ENCODE measurements at regions not wholly inside any gene's neighbourhood (a gene's known extent, or its start where the extent isn't known, plus 50 kb on each side); places are given as distances from the start of the nearest gene placed in this dataset.
"Not testable (repeated sequence)": the region's sequence is repeated elsewhere in the genome, so short reads cannot be mapped to it uniquely, and the experiment has no call there.

DNA sequence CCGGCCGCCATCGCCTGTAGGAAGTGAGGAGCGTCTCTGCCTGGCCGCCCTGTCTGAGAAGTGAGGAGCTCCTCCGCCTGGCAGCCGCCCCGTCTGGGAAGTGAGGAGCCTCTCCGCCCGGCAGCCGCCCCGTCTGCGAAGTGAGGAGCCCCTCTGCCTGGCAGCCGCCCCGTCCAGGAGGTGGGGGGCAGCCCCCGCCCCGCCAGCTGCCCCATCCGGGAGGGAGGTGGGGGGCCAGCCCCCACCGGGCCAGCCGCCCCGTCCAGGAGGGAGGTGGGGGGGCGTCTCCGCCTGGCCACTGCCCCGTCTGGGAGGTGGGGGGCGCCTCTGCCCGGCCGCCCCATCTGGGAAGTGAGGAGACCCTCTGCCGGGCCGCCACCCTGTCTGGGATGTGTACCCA is 70.6 kb upstream of the HPF1 start:
- H3K27me3 ChIP-seq (replicated peaks in 1 of 2; ENCODE audit: control insufficient read depth in 2 of 2, insufficient read depth in 2 of 2, low read length in 1 of 2); H4K20me1 ChIP-seq (ENCODE audit: control insufficient read depth, insufficient read depth); POLR2A ChIA-PET; in situ Hi-C loops (cut with MboI); H3K9ac ChIP-seq (ENCODE audit: control insufficient read depth, insufficient read depth, low read length); H3K79me2 ChIP-seq (ENCODE audit: control insufficient read depth, insufficient read depth, low read length); RAD21 ChIA-PET (ENCODE audit: unreplicated experiment); DNase-seq (ENCODE audit: low read depth, low spot score); CTCF ChIA-PET; H3K4me2 ChIP-seq (ENCODE audit: control insufficient read depth, insufficient read depth); ATAC-seq; BruUV-seq (replicated peaks); intact Hi-C loops (cut with micrococcal nuclease; ENCODE audit: unreplicated experiment); FAIRE-seq; H3K36me3 ChIP-seq (ENCODE audit: control insufficient read depth in 2 of 2, insufficient read depth in 2 of 2, low read length in 1 of 2); H3K4me1 ChIP-seq (ENCODE audit: control insufficient read depth, insufficient read depth, low read length); H3K9me3 ChIP-seq (replicated peaks; ENCODE audit: control insufficient read depth, insufficient read depth, low read length); SMC1A ChIA-PET (ENCODE audit: uncharacterized antibody, unreplicated experiment); H3K27ac ChIP-seq (ENCODE audit: control insufficient read depth, insufficient read depth); H3K4me3 ChIP-seq; H2AFZ ChIP-seq (ENCODE audit: control insufficient read depth, low read depth, low read length): not testable (repeated sequence)
- WGBS (ENCODE audit: insufficient coverage, insufficient replicate concordance, low lambda C conversion rate, missing lambda C conversion rate): 76% methylated on average over 14 of the region's 29 CpGs

DNA sequence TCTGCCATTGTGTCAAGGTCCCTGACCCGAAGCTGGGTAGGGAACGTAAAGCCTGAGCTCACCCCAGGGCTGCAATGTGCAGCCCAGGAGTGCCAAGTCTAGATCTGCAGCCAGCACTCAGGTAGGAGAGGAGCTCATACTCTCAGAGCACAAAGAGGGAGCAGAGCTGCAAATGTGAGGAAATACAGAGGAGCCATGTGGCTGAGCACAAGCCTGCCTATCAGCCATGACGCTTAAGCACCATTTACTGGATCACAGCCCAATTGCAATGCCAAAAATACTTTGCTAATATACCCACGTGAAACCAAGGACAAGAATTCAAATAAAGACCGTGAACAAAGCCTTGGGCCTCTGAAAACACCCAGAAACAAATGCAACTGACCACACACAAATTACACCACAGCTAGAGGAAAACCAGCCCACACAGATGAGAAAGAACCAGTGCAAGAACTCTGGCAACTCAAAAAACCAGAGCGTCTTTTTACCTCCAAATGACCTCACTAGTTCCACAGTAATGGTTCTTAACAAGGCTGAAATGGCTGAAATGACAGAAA is 69.0 kb upstream of the HPF1 start:
- Histone ChIP-seq H3K9ac (ENCODE audit: control insufficient read depth, insufficient read depth, low read length) (no peak overlapping the region), H3K4me1 (ENCODE audit: control insufficient read depth, insufficient read depth, low read length) (no peaks in the 10 kb centered on the region), H3K79me2 (ENCODE audit: control insufficient read depth, insufficient read depth, low read length) (no peaks in the 10 kb centered on the region), H3K27ac (ENCODE audit: control insufficient read depth, insufficient read depth) (no peak overlapping the region), H4K20me1 (ENCODE audit: control insufficient read depth, insufficient read depth) (no peaks in the 10 kb centered on the region), H3K4me2 (ENCODE audit: control insufficient read depth, insufficient read depth) (no peak overlapping the region), H3K36me3 (ENCODE audit: control insufficient read depth in 2 of 2, insufficient read depth in 2 of 2, low read length in 1 of 2) (no peaks in the 10 kb centered on the region), H2AFZ (ENCODE audit: control insufficient read depth, low read depth, low read length) (no peak overlapping the region), H3K27me3 (replicated peaks in 1 of 2; ENCODE audit: control insufficient read depth in 2 of 2, insufficient read depth in 2 of 2, low read length in 1 of 2) (no peaks in the 10 kb centered on the region), H3K9me3 (replicated peaks; ENCODE audit: control insufficient read depth, insufficient read depth, low read length) (no peaks in the 10 kb centered on the region), H3K4me3 (no peak overlapping the region)
- FAIRE-seq: no peak
- in situ Hi-C loops (cut with MboI): no loop called here
- TF ChIP-seq TCF3 (IDR thresholded peaks at IDR 0.05; ENCODE audit: borderline replicate concordance, insufficient read depth, low read depth, low read length): no peak
- no peak for TF ChIP-seq RAD51 (IDR thresholded peaks at IDR 0.05)
- ChIA-PET CTCF (interaction anchor here (1.9 kb wide), 1 partner anchor 17 kb away, joined by 9 read pairs; no protein-coding TSS in a partner anchor), SMC1A (ENCODE audit: uncharacterized antibody, unreplicated experiment) (no interaction called here), POLR2A (no interaction called here), RAD21 (ENCODE audit: unreplicated experiment) (no interaction called here)
- no peak for ATAC-seq
- intact Hi-C loops (cut with micrococcal nuclease; ENCODE audit: unreplicated experiment): no loop called here
- BruUV-seq (replicated peaks): no TSS peak
- no peak for DNase-seq (ENCODE audit: low read depth, low spot score)
- WGBS (ENCODE audit: insufficient coverage, insufficient replicate concordance, low lambda C conversion rate, missing lambda C conversion rate): 8% methylated on average over 6 of the region's 6 CpGs

Data from GM12878 (cell line).